ENCODE measurements at regions not wholly inside any gene's neighbourhood (a gene's known extent, or its start where the extent isn't known, plus 50 kb on each side); places are given as distances from the start of the nearest gene placed in this dataset.

DNA sequence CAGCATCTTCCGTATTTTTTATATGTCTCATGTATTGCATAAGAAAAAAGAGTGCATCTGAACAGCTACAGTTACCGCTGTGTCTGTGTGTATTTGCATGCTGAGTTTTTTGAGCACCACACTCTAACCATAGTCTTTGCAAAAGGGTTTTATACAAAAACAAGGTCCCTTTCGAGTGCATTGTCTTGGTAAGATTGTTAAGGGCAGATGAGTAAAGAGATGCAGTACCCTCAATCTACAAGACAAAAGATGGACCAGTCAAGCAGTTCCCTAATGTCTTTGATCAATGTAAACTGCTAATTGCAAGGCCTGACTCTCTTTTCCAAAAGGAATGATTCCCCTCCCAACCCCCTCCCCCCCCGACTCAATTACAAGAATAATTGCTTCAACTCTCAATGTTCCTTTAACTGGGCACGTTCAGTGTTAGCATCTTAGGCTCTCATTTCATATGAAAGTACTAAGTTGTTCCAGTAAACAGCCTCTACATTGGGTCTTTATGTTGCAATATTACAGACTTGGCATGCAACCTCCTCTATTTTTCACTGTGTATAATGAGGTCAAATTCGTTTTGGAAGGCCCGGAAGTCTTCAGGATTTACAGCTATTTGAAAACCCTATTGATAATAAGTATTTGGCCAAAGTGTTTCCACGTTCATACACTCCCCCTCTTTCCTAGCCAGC lies 471.4 kb upstream of the RBFOX1 start:
- Histone ChIP-seq H3F3A (replicated peaks; ENCODE audit: low read depth) (no peaks in the 10 kb centered on the region), H4K20me1 (replicated peaks; ENCODE audit: insufficient read depth) (no peaks in the 10 kb centered on the region; the same call in 1 of the 2 replicates), H3K9me2 (ENCODE audit: insufficient read depth) (no peaks in the 10 kb centered on the region), H3K4me2 (no peak overlapping the region), H2AFZ (no peak overlapping the region), H3K27me3 (ENCODE audit: insufficient read depth) (peaks cover 85% of the 10 kb centered on the region), H3K4me1 (ENCODE audit: insufficient read depth) (no peaks in the 10 kb centered on the region), H3K27ac (ENCODE audit: low read depth) (no peak overlapping the region), H3K4me3 (no peak overlapping the region), H3K79me2 (replicated peaks; ENCODE audit: insufficient read depth) (no peaks in the 10 kb centered on the region), H3K36me3 (ENCODE audit: insufficient read depth) (peaks cover 5% of the 10 kb centered on the region; the same call in 1 of the 2 replicates)
- Mint-ChIP-seq H3K9me3 (peaks cover 66% of the 10 kb centered on the region), H3K27me3 (ENCODE audit: insufficient read depth, low read depth, poor library complexity) (peaks cover 70% of the 10 kb centered on the region), H3K4me1 (peaks cover 15% of the 10 kb centered on the region), H3K36me3 (ENCODE audit: low read depth) (peaks cover 3% of the 10 kb centered on the region; the same call in 1 of the 3 replicates), H3K4me3 (no peak overlapping the region), H3K27ac (no peak overlapping the region)
- DNase-seq (ENCODE audit: low spot score) (peak; percentile 8), ATAC-seq (peak; percentile 96)
- TF ChIP-seq CREB1 (CRISPR knock-in tag; IDR thresholded peaks at IDR 0.05; ENCODE audit: low read depth) = no peak
- TF ChIP-seq, protein P1, sequence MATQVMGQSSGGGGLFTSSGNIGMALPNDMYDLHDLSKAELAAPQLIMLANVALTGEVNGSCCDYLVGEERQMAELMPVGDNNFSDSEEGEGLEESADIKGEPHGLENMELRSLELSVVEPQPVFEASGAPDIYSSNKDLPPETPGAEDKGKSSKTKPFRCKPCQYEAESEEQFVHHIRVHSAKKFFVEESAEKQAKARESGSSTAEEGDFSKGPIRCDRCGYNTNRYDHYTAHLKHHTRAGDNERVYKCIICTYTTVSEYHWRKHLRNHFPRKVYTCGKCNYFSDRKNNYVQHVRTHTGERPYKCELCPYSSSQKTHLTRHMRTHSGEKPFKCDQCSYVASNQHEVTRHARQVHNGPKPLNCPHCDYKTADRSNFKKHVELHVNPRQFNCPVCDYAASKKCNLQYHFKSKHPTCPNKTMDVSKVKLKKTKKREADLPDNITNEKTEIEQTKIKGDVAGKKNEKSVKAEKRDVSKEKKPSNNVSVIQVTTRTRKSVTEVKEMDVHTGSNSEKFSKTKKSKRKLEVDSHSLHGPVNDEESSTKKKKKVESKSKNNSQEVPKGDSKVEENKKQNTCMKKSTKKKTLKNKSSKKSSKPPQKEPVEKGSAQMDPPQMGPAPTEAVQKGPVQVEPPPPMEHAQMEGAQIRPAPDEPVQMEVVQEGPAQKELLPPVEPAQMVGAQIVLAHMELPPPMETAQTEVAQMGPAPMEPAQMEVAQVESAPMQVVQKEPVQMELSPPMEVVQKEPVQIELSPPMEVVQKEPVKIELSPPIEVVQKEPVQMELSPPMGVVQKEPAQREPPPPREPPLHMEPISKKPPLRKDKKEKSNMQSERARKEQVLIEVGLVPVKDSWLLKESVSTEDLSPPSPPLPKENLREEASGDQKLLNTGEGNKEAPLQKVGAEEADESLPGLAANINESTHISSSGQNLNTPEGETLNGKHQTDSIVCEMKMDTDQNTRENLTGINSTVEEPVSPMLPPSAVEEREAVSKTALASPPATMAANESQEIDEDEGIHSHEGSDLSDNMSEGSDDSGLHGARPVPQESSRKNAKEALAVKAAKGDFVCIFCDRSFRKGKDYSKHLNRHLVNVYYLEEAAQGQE (IDR thresholded peaks at IDR 0.05; ENCODE audit: unreplicated experiment) = no peak
- 0 out of 2 replicates have a peak, but pooled peaks have one; percentile 11 for TF ChIP-seq NANOG (IDR thresholded peaks at IDR 0.05; ENCODE audit: borderline replicate concordance)
- TF ChIP-seq EZH2 (IDR thresholded peaks at IDR 0.05; ENCODE audit: low read depth, unreplicated experiment) = no peak
- TF ChIP-seq, protein P2, sequence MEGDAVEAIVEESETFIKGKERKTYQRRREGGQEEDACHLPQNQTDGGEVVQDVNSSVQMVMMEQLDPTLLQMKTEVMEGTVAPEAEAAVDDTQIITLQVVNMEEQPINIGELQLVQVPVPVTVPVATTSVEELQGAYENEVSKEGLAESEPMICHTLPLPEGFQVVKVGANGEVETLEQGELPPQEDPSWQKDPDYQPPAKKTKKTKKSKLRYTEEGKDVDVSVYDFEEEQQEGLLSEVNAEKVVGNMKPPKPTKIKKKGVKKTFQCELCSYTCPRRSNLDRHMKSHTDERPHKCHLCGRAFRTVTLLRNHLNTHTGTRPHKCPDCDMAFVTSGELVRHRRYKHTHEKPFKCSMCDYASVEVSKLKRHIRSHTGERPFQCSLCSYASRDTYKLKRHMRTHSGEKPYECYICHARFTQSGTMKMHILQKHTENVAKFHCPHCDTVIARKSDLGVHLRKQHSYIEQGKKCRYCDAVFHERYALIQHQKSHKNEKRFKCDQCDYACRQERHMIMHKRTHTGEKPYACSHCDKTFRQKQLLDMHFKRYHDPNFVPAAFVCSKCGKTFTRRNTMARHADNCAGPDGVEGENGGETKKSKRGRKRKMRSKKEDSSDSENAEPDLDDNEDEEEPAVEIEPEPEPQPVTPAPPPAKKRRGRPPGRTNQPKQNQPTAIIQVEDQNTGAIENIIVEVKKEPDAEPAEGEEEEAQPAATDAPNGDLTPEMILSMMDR (conservative IDR thresholded peaks at IDR 0.05; ENCODE audit: low read depth in 2 of 2) = no peak

DNA sequence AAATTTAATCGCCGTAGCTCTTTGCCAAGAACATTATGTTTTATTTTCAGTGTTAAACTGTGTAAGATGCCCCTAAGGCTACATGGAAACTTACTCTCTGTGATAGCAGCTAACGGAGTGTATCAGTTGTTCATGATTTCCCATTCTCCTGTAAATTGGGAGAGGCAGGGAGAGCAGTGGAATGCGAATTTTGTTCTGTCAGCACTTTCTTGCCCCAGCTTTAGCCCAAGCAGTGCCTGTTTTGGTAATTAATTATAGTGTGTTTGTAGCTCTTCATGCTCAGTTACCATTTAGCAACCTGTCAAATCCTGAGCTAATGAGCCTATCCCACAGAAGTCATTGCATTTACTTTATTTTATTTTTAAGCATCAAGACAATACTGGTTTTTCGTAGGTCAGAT lies 475.1 kb upstream of the RBFOX1 start:
- no peak overlapping the region for H3K4me3 Mint-ChIP-seq
- peaks cover 10% of the 10 kb centered on the region; the same call in 2 of the 3 replicates for H3K4me1 Mint-ChIP-seq
- peaks cover 74% of the 10 kb centered on the region for H3K9me3 Mint-ChIP-seq
- Histone ChIP-seq H2AFZ (no peak overlapping the region), H3K9me2 (ENCODE audit: insufficient read depth) (no peaks in the 10 kb centered on the region), H3K4me1 (ENCODE audit: insufficient read depth) (no peaks in the 10 kb centered on the region), H3K27me3 (ENCODE audit: insufficient read depth) (peaks cover 69% of the 10 kb centered on the region), H3F3A (replicated peaks; ENCODE audit: low read depth) (no peaks in the 10 kb centered on the region), H4K20me1 (replicated peaks; ENCODE audit: insufficient read depth) (no peaks in the 10 kb centered on the region; the same call in 1 of the 2 replicates), H3K27ac (ENCODE audit: low read depth) (no peak overlapping the region), H3K4me2 (no peak overlapping the region), H3K36me3 (ENCODE audit: insufficient read depth) (no peaks in the 10 kb centered on the region), H3K4me3 (no peak overlapping the region), H3K79me2 (replicated peaks; ENCODE audit: insufficient read depth) (no peaks in the 10 kb centered on the region)
- ATAC-seq = no peak
- no peak for DNase-seq (ENCODE audit: low spot score)
- no peak overlapping the region for H3K27ac Mint-ChIP-seq
- H3K36me3 Mint-ChIP-seq (ENCODE audit: low read depth) = no peaks in the 10 kb centered on the region
- H3K27me3 Mint-ChIP-seq (ENCODE audit: insufficient read depth, low read depth, poor library complexity) = peaks cover 71% of the 10 kb centered on the region
- TF ChIP-seq STAT1 (IDR thresholded peaks at IDR 0.05; ENCODE audit: unreplicated experiment) (no peak), JUNB (IDR thresholded peaks at IDR 0.05; ENCODE audit: unreplicated experiment) (no peak), NANOG (IDR thresholded peaks at IDR 0.05; ENCODE audit: borderline replicate concordance) (no peak)
- TF ChIP-seq, protein P1 (IDR thresholded peaks at IDR 0.05; ENCODE audit: unreplicated experiment) = no peak
